ENCODE measurements at regions not wholly inside any gene's neighbourhood (a gene's known extent, or its start where the extent isn't known, plus 50 kb on each side); places are given as distances from the start of the nearest gene placed in this dataset.

DNA sequence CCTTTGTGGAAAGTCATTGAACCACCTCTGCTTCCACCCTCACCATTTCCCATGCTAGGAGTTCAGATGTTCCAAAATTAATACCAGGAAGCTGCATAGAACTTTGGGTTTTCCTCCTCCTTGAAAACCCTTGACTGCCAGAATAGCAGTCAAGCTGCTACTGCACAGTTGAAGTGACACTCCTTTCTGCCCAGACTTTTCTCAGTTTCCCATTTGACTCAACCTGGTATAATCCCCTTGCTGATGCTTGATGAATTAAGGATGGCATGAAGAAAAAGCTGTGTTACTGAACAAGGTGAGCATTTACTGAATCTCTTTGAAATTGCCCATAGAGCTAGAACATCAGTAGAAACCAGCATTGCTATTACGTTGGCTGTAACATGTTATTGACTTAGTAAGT is 286.0 kb downstream of the EDEM1 start:
- TF ChIP-seq, protein P1, sequence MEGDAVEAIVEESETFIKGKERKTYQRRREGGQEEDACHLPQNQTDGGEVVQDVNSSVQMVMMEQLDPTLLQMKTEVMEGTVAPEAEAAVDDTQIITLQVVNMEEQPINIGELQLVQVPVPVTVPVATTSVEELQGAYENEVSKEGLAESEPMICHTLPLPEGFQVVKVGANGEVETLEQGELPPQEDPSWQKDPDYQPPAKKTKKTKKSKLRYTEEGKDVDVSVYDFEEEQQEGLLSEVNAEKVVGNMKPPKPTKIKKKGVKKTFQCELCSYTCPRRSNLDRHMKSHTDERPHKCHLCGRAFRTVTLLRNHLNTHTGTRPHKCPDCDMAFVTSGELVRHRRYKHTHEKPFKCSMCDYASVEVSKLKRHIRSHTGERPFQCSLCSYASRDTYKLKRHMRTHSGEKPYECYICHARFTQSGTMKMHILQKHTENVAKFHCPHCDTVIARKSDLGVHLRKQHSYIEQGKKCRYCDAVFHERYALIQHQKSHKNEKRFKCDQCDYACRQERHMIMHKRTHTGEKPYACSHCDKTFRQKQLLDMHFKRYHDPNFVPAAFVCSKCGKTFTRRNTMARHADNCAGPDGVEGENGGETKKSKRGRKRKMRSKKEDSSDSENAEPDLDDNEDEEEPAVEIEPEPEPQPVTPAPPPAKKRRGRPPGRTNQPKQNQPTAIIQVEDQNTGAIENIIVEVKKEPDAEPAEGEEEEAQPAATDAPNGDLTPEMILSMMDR (IDR thresholded peaks at IDR 0.05): no peak
- TF ChIP-seq POLR2A (IDR thresholded peaks at IDR 0.05): no peak
- no peak for TF ChIP-seq EP300 (IDR thresholded peaks at IDR 0.05)
